OCI-LY1 (cell line): ENCODE measurements at regions not wholly inside any gene's neighbourhood (a gene's known extent, or its start where the extent isn't known, plus 50 kb on each side); places are given as distances from the start of the nearest gene placed in this dataset.

Source experiments
- EZH2 ChIP-seq: fragments of 200-600 bp; sonication (generic), shearing (Covaris generic); IDR thresholded peaks from 2 replicates; pipeline ENCODE4 v1.8.0; 2017; ENCODE audit warnings: borderline replicate concordance, mixed run types, mild to moderate bottlenecking, antibody characterized with exemption, low read length, moderate library complexity, mixed read lengths
- TF ChIP-seq, protein P1 (sequence below): fragments of 200-600 bp; sonication (generic), shearing (Covaris generic); IDR thresholded peaks from 2 replicates; pipeline ENCODE4 v1.5.1; 2017; ENCODE audit warnings: mild to moderate bottlenecking, antibody characterized with exemption, low read length, moderate library complexity, mixed read lengths

DNA sequence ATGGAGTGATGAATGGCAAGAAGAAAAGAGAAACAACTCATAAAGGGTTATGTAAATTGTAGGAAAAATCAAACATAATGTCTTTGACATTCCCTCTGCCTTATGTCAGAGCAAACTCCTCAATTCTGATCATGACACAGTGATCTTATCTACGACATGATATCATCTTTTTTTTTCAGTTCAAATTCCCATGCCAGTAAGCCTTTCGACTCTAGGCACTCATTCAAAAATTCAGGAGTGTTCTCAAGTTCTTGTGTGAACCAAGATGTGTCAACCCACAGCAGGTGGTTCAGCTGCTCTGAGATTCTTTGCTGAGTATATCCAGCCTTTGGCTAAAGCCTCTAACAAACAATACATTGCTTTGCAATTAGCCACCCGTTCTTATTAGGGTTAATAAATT is 97.1 kb upstream of the ESRRG start:
- TF ChIP-seq, protein P1, sequence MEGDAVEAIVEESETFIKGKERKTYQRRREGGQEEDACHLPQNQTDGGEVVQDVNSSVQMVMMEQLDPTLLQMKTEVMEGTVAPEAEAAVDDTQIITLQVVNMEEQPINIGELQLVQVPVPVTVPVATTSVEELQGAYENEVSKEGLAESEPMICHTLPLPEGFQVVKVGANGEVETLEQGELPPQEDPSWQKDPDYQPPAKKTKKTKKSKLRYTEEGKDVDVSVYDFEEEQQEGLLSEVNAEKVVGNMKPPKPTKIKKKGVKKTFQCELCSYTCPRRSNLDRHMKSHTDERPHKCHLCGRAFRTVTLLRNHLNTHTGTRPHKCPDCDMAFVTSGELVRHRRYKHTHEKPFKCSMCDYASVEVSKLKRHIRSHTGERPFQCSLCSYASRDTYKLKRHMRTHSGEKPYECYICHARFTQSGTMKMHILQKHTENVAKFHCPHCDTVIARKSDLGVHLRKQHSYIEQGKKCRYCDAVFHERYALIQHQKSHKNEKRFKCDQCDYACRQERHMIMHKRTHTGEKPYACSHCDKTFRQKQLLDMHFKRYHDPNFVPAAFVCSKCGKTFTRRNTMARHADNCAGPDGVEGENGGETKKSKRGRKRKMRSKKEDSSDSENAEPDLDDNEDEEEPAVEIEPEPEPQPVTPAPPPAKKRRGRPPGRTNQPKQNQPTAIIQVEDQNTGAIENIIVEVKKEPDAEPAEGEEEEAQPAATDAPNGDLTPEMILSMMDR, result no peak
- no peak for TF ChIP-seq EZH2
